SK-N-SH (cell line): ENCODE measurements at regions not wholly inside any gene's neighbourhood (a gene's known extent, or its start where the extent isn't known, plus 50 kb on each side); places are given as distances from the start of the nearest gene placed in this dataset.
"Not testable (repeated sequence)": the region's sequence is repeated elsewhere in the genome, so short reads cannot be mapped to it uniquely, and the experiment has no call there.

Experiments
- CTCF ChIA-PET: fragments of 300-600, 350-600 bp; formaldehyde crosslinking; extraction: SDS; loops from one replicate; lab custom pipeline; 2021; lab: Yijun Ruan, JAX
- POLR2A ChIA-PET: fragments of 350-600 bp; sonication (Branson Sonifier 250); formaldehyde crosslinking; extraction: SDS; loops from one replicate; lab custom pipeline; 2020; ENCODE audit warnings: antibody characterized with exemption, inconsistent platforms; lab: Yijun Ruan, JAX
- DNase-seq: peaks from one replicate; pipeline ENCODE4 v3.0.0; 2012
- H2AFZ ChIP-seq: fragments of 200-600 bp; sonication (generic); 2 replicates; pipeline ENCODE4 v1.8.1; 2016; ENCODE audit warnings: antibody characterized with exemption, mild to moderate bottlenecking, low read depth
- H3F3A ChIP-seq: fragments of 200-600 bp; sonication (generic); replicated peaks from 2 replicates; pipeline ENCODE3; 2016; ENCODE audit warnings: antibody characterized with exemption, mild to moderate bottlenecking; ENCODE audit not compliant: insufficient read depth
- H3K27ac ChIP-seq, 2 experiments: fragments of 200-500 bp in 1 of 2; fragments of 200-600 bp in 1 of 2; sonication (Bioruptor generic) in 1 of 2; sonication (generic), shearing (Covaris generic) in 1 of 2; 2 replicates each; pipeline versions ENCODE4 v1.5.1 to v1.6.1; 2014 to 2016; ENCODE audit warnings: low read depth in 2 of 2, inconsistent platforms in 1 of 2, low read length in 1 of 2, mild to moderate bottlenecking in 1 of 2, mixed read lengths in 1 of 2
- H3K27me3 ChIP-seq: fragments of 200-600 bp; sonication (generic), shearing (Covaris generic); 2 replicates; pipeline ENCODE4 v1.6.1; 2016; ENCODE audit warnings: mixed run types; ENCODE audit not compliant: insufficient read depth
- H3K36me3 ChIP-seq, 2 experiments: fragments of 200-500 bp in 1 of 2; fragments of 200-600 bp in 1 of 2; sonication (Bioruptor generic) in 1 of 2; sonication (generic) in 1 of 2; replicated peaks in 1 of 2; 2 replicates each; pipeline versions ENCODE3 to v1.5.1; 2014 to 2016; ENCODE audit warnings: low read length in 1 of 2, mild to moderate bottlenecking in 1 of 2; ENCODE audit not compliant: insufficient read depth in 2 of 2, control insufficient read depth in 1 of 2
- H3K4me1 ChIP-seq, 2 experiments: fragments of 200-500 bp in 1 of 2; fragments of 200-600 bp in 1 of 2; sonication (Bioruptor generic) in 1 of 2; sonication (generic), shearing (Covaris generic) in 1 of 2; 2 replicates each; pipeline versions ENCODE4 v1.5.1 to v1.6.1; 2014 to 2016; ENCODE audit warnings: low read depth in 1 of 2, low read length in 1 of 2, mixed run types in 1 of 2; ENCODE audit not compliant: insufficient read depth in 2 of 2, control insufficient read depth in 1 of 2
- H3K4me2 ChIP-seq: fragments of 200-600 bp; sonication (generic), shearing (Covaris generic); 2 replicates; pipeline ENCODE4 v1.6.1; 2017; ENCODE audit warnings: mixed run types
- H3K4me3 ChIP-seq, 2 experiments: fragments of 200-500 bp in 1 of 2; fragments of 200-600 bp in 1 of 2; sonication (Bioruptor generic) in 1 of 2; sonication (generic), shearing (Covaris generic) in 1 of 2; 2 replicates each; pipeline versions ENCODE4 v1.5.1 to v1.8.1; 2014 to 2016; ENCODE audit warnings: low read depth in 2 of 2, inconsistent platforms in 1 of 2, low read length in 1 of 2, mild to moderate bottlenecking in 1 of 2, mixed read lengths in 1 of 2, moderate library complexity in 1 of 2
- H3K79me2 ChIP-seq: fragments of 200-600 bp; sonication (generic); 2 replicates; pipeline ENCODE4 v1.8.1; 2017; ENCODE audit warnings: mild to moderate bottlenecking; ENCODE audit not compliant: insufficient read depth
- H3K9ac ChIP-seq: fragments of 200-600 bp; sonication (generic); 2 replicates; pipeline ENCODE4 v1.6.1; 2017; ENCODE audit warnings: mixed run types
- H3K9me2 ChIP-seq: fragments of 200-600 bp; sonication (generic); 2 replicates; pipeline ENCODE4 v1.6.1; 2017; ENCODE audit warnings: mixed run types
- H3K9me3 ChIP-seq: fragments of 200-600 bp; sonication (generic); 2 replicates; pipeline ENCODE4 v1.6.1; 2017; ENCODE audit warnings: mixed run types, mild to moderate bottlenecking, moderate library complexity
- H4K20me1 ChIP-seq: fragments of 200-600 bp; sonication (generic); 2 replicates; pipeline ENCODE4 v1.6.1; 2017; ENCODE audit warnings: mild to moderate bottlenecking, mixed run types; ENCODE audit not compliant: insufficient read depth
- EP300 ChIP-seq, 2 experiments: IDR thresholded peaks; 2 replicates each; pipeline versions ENCODE4 v1.4.0 to v1.6.1; 2012; ENCODE audit warnings: borderline replicate concordance in 1 of 2, low read depth in 1 of 2, low read length in 1 of 2
- FOSL2 ChIP-seq: IDR thresholded peaks from 2 replicates; pipeline ENCODE4 v1.4.0; 2012; ENCODE audit warnings: low read depth, mild to moderate bottlenecking, moderate library complexity, borderline replicate concordance
- FOXJ3 ChIP-seq: sonication (generic); formaldehyde crosslinking; IDR thresholded peaks from 2 replicates; pipeline ENCODE4 v1.5.1; 2020; ENCODE audit warnings: mild to moderate bottlenecking, missing genetic modification reagents
- JUND ChIP-seq: IDR thresholded peaks from 2 replicates; pipeline ENCODE4 v1.4.0; 2012
- NFIC ChIP-seq: IDR thresholded peaks from 2 replicates; pipeline ENCODE4 v1.4.0; 2012; ENCODE audit warnings: borderline replicate concordance
- WGBS: methylation state at CpG from one replicate; pipeline ENCODE4 v1.1.6; 2017; ENCODE audit warnings: low lambda C conversion rate; 5-methylcytosine and 5-hydroxymethylcytosine counted together
- TF ChIP-seq, protein P1 (sequence below): IDR thresholded peaks from 2 replicates; pipeline ENCODE4 v1.6.1; 2012; ENCODE audit warnings: mild to moderate bottlenecking, low read depth, low read length, moderate library complexity

DNA sequence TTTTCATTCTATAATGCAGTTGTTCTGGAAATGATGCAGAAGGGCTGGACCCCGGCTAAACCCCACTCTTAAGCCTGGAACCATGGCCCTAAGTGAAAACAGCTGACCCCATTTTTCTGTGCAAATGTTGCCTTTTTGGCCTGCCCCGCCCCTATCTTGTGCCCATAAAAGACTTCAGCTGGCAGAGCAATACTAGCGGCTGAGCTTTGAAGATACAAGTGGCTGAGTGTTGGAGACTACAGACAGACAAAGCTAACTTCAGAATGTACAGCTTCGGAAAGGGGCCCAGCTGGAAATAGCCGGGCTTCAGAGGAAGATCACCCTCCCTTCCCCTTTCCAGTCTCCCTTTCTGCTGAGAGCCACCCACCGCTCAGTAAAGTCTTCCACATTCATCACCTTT lies 258.6 kb upstream of the SPTLC3 start (continued):
- TF ChIP-seq, protein P1, sequence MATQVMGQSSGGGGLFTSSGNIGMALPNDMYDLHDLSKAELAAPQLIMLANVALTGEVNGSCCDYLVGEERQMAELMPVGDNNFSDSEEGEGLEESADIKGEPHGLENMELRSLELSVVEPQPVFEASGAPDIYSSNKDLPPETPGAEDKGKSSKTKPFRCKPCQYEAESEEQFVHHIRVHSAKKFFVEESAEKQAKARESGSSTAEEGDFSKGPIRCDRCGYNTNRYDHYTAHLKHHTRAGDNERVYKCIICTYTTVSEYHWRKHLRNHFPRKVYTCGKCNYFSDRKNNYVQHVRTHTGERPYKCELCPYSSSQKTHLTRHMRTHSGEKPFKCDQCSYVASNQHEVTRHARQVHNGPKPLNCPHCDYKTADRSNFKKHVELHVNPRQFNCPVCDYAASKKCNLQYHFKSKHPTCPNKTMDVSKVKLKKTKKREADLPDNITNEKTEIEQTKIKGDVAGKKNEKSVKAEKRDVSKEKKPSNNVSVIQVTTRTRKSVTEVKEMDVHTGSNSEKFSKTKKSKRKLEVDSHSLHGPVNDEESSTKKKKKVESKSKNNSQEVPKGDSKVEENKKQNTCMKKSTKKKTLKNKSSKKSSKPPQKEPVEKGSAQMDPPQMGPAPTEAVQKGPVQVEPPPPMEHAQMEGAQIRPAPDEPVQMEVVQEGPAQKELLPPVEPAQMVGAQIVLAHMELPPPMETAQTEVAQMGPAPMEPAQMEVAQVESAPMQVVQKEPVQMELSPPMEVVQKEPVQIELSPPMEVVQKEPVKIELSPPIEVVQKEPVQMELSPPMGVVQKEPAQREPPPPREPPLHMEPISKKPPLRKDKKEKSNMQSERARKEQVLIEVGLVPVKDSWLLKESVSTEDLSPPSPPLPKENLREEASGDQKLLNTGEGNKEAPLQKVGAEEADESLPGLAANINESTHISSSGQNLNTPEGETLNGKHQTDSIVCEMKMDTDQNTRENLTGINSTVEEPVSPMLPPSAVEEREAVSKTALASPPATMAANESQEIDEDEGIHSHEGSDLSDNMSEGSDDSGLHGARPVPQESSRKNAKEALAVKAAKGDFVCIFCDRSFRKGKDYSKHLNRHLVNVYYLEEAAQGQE: no peak
- no peak for TF ChIP-seq NFIC
- TF ChIP-seq JUND: no peak
- TF ChIP-seq FOXJ3 (CRISPR knock-in tag): no peak
- no peak for TF ChIP-seq EP300 (IDR thresholded peaks at IDR 0.05; ENCODE audit: borderline replicate concordance in 1 of 2, low read depth in 1 of 2, low read length in 1 of 2)
- no peak for TF ChIP-seq FOSL2

DNA sequence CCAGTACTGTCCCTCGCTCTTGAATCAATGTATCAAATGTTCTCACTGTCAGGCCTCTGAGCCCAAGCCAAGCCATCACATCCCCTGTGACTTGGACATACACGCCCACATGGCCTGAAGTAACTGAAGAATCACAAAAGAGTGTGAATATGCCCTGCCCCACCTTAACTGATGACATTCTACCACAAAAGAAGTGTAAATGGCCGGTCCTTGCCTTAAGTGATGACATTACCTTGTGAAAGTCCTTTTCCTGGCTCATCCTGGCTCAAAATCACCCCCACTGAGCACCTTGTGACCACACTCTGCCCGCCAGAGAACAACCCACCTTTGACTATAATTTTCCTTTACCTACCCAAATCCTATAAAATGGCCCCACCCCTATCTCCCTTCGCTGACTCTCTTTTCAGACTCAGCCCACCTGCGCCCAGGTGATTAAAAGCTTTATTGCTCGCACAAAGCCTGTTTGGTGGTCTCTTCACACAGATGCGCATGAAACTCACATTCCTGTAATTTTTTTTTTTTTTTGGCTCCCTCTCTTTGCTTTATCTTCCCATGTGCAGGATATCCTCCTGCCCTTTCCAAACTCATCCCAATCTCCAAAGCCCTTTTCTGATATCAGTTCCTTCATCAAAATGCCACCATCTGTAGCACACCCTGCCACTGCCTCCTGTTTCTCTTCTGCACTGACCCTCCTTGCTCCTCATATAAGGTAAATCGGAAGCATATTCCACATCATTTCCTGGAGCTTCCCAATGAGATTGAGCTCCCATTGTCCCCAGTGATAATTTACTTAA lies 255.7 kb upstream of the SPTLC3 start:
- H3K9me3 ChIP-seq, H3F3A ChIP-seq, POLR2A ChIA-PET, H3K9me2 ChIP-seq, H3K4me2 ChIP-seq, H3K27ac ChIP-seq, DNase-seq, H3K36me3 ChIP-seq, H3K79me2 ChIP-seq, H3K4me3 ChIP-seq, H2AFZ ChIP-seq, H3K27me3 ChIP-seq, H3K9ac ChIP-seq, H3K4me1 ChIP-seq, H4K20me1 ChIP-seq: not testable (repeated sequence)
- WGBS: 30% methylated on average over 9 of the region's 9 CpGs
- CTCF ChIA-PET: interaction anchor here (0.5 kb wide), 1 partner anchor 181 kb away, joined by 3 read pairs; no protein-coding TSS in a partner anchor

DNA sequence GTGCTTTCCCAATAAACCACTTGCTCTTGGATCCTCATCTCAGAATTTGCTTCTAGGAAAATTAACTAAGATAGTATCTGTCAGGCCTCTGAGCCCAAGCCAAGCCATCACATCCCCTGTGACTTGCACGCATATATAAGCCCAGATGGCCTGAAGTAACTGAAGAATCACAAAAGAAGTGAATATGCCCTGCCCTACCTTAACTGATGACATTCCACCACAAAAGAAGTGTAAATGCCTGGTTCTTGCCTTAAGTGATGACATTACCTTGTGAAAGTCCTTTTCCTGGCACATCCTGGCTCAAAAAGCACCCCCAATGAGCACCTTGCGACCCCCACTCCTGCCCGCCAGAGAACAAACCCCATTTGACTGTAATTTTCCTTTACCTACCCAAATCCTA lies 255.0 kb upstream of the SPTLC3 start:
- H3K79me2 ChIP-seq, H3F3A ChIP-seq, CTCF ChIA-PET, H3K36me3 ChIP-seq, H2AFZ ChIP-seq, H3K27me3 ChIP-seq, H4K20me1 ChIP-seq, H3K4me2 ChIP-seq, DNase-seq, H3K4me1 ChIP-seq, H3K9ac ChIP-seq, POLR2A ChIA-PET, H3K9me3 ChIP-seq, H3K9me2 ChIP-seq, H3K4me3 ChIP-seq, H3K27ac ChIP-seq: not testable (repeated sequence)
- 38% methylated on average over 3 of the region's 3 CpGs for WGBS

DNA sequence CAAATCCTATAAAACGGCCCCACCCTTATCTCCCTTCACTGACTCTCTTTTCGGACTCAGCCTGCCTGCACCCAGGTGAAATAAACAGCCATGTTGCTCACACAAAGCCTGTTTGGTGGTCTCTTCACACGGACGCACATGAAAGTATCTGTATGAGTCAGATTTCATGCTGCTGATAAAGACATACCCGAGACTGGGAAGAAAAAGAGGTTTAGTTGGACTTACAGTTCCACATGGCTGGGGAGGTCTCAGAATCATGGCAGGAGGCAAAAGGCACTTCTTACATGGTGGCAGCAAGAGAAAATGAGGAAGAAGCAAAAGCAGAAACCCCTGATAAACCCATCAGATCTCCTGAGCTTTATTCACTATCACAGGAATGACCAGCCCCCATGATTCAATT lies 249.3 kb upstream of the SPTLC3 start:
- H3F3A ChIP-seq, CTCF ChIA-PET, H3K27me3 ChIP-seq, H3K27ac ChIP-seq, H4K20me1 ChIP-seq, H3K9me2 ChIP-seq, H3K4me1 ChIP-seq, H3K79me2 ChIP-seq, POLR2A ChIA-PET, H3K4me2 ChIP-seq, H3K4me3 ChIP-seq, H2AFZ ChIP-seq, H3K36me3 ChIP-seq, H3K9ac ChIP-seq, DNase-seq, H3K9me3 ChIP-seq: not testable (repeated sequence)
- 36% methylated on average over 4 of the region's 5 CpGs for WGBS
